Glutamatergic neuron (in vitro differentiated cells): ENCODE measurements at regions not wholly inside any gene's neighbourhood (a gene's known extent, or its start where the extent isn't known, plus 50 kb on each side); places are given as distances from the start of the nearest gene placed in this dataset.
"Not testable (repeated sequence)": the region's sequence is repeated elsewhere in the genome, so short reads cannot be mapped to it uniquely, and the experiment has no call there.

ENCODE experiments used
- DNase-seq: peaks from one replicate; pipeline ENCODE4 v3.0.0; 2022
- H3K27ac Mint-ChIP-seq: one replicate; pipeline ENCODE4 v1.8.0; 2020; ENCODE audit warnings: mild to moderate bottlenecking, mixed read lengths, inconsistent platforms; ENCODE audit not compliant: unreplicated experiment
- H3K27me3 Mint-ChIP-seq: one replicate; pipeline ENCODE4 v1.8.0; 2020; ENCODE audit warnings: mild to moderate bottlenecking, moderate library complexity, mixed read lengths, inconsistent platforms; ENCODE audit not compliant: unreplicated experiment
- H3K36me3 Mint-ChIP-seq: one replicate; pipeline ENCODE4 v1.8.0; 2020; ENCODE audit warnings: mild to moderate bottlenecking, mixed read lengths, inconsistent platforms; ENCODE audit not compliant: unreplicated experiment
- H3K4me1 Mint-ChIP-seq: one replicate; pipeline ENCODE4 v1.8.0; 2020; ENCODE audit warnings: mild to moderate bottlenecking, low read depth, mixed read lengths, inconsistent platforms; ENCODE audit not compliant: unreplicated experiment
- H3K4me3 Mint-ChIP-seq: one replicate; pipeline ENCODE4 v1.8.0; 2020; ENCODE audit warnings: mild to moderate bottlenecking, mixed read lengths, inconsistent platforms; ENCODE audit not compliant: unreplicated experiment
- H3K9me3 Mint-ChIP-seq: one replicate; pipeline ENCODE4 v1.8.0; 2020; ENCODE audit warnings: mild to moderate bottlenecking, moderate library complexity, mixed read lengths, inconsistent platforms; ENCODE audit not compliant: unreplicated experiment
- CTCF ChIP-seq: fragments of 200-600 bp; sonication (generic); IDR thresholded peaks from one replicate; pipeline ENCODE4 v1.5.0; 2021; ENCODE audit not compliant: partially characterized antibody, unreplicated experiment

DNA sequence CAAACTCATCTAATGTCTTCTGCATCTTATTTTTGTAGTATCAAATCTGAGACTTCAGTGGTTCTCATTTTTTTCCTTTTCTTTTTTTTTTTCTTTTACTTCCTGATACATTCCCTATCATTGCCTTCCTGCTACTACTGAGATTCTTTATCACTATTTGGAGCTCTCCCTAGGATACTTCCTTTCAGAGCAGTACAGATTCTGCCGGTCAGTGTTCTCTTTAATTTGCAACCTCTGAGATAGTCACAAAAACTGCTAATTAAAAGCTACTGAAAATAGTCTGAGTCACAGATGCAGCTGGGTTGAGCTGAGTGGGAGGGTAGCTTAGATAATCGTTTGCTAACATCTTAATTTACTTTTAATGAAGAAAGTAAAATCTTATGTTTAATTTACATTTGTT is 1279.7 kb downstream of the ARAP2 start:
- H3K9me3 Mint-ChIP-seq: no peaks in the 10 kb centered on the region
- H3K4me1 Mint-ChIP-seq: no peaks in the 10 kb centered on the region
- TF ChIP-seq CTCF: no peak
- no peak overlapping the region for H3K4me3 Mint-ChIP-seq
- H3K27me3 Mint-ChIP-seq: no peaks in the 10 kb centered on the region
- H3K27ac Mint-ChIP-seq: no peak overlapping the region
- no peaks in the 10 kb centered on the region for H3K36me3 Mint-ChIP-seq
- no peak for DNase-seq

- Mint-ChIP-seq H3K27me3 (no peaks in the 10 kb centered on the region), H3K4me1 (no peaks in the 10 kb centered on the region), H3K9me3 (no peaks in the 10 kb centered on the region), H3K4me3 (no peak overlapping the region), H3K27ac (no peak overlapping the region), H3K36me3 (no peaks in the 10 kb centered on the region)
- DNase-seq: no peak
- no peak for TF ChIP-seq CTCF
These were observed 1272.1 kb downstream of the ARAP2 start for GRCh38 chr4:34972189-34972588.

DNA sequence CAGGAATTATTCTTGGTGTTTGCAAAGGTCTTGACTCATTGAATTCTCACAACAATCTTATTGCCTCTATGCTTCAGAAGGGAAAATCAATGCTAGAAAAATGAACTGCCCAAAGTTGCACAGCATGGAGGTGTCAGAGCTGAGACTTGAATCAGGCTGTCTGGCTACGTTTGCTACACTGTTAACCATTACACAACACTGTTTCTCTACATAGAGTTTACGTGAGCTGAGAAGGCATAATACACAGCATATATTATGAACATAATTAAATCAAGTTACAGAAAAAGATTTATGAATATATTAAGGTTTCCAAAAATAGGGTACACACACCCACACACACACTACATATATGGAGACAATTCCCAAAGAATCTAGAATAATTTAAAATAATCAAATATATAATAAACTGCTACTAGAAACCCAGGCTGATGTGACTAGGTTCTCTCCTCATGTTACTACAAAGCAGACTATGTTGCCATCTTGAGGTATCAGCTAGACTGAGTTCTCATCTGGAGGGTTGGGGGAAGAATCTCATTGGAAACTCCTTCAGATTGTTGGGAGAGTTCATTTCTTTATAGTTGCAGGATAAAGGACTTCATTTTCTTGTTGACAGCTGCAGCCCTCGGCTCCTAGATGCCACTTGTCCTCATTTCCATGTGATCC is 1270.5 kb downstream of the ARAP2 start:
- Mint-ChIP-seq H3K27ac (no peak overlapping the region), H3K27me3 (no peaks in the 10 kb centered on the region), H3K36me3 (no peaks in the 10 kb centered on the region), H3K4me3 (no peak overlapping the region), H3K4me1 (no peaks in the 10 kb centered on the region), H3K9me3 (no peaks in the 10 kb centered on the region)
- no peak for TF ChIP-seq CTCF
- no peak for DNase-seq

- Mint-ChIP-seq H3K4me3 (no peak overlapping the region), H3K27ac (no peak overlapping the region), H3K9me3 (no peaks in the 10 kb centered on the region), H3K4me1 (no peaks in the 10 kb centered on the region), H3K36me3 (no peaks in the 10 kb centered on the region), H3K27me3 (no peaks in the 10 kb centered on the region)
- no peak for TF ChIP-seq CTCF
- no peak for DNase-seq
These were observed 1270.0 kb downstream of the ARAP2 start for GRCh38 chr4:34974313-34974680.

DNA sequence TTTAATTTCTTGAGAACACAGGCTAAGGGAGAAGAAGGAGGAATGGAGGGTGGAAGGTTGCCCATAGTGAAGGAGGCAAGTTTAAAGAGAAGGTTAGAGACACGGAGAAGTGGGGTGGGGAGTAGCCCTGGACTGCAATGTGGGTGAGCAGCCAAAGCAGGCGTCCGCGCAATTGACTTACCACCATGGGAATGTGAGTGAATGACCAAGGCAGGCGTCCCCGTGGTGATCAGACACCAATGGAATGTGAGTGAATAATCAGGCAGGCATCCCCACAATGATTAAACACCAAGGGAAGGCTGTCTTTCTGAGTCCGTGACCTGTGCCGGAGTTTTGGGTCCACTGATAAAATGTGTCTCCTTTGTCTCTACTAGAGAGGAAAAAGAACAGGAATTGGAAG is 1223.1 kb downstream of the ARAP2 start:
- H3K36me3 Mint-ChIP-seq, H3K4me1 Mint-ChIP-seq, H3K27ac Mint-ChIP-seq, H3K27me3 Mint-ChIP-seq, H3K9me3 Mint-ChIP-seq, DNase-seq, H3K4me3 Mint-ChIP-seq: not testable (repeated sequence)
